COLO668 (cell line): ENCODE measurements at regions not wholly inside any gene's neighbourhood (a gene's known extent, or its start where the extent isn't known, plus 50 kb on each side); places are given as distances from the start of the nearest gene placed in this dataset.

Source experiments
- DNase-seq: peaks from one replicate; lab custom pipeline; 2025; ENCODE audit not compliant: unreplicated experiment; lab: John Stamatoyannopoulos, UW

- no peak for DNase-seq
Observed at GRCh38 chr5:118692811-118693342, 295.5 kb downstream of the DTWD2 start.

GRCh38 chr5:118687661-118688621 lies 300.4 kb downstream of the DTWD2 start:
- DNase-seq, result no peak

- DNase-seq, result no peak
Observed at GRCh38 chr5:118687100-118687499, 301.2 kb downstream of the DTWD2 start.

GRCh38 chr5:118681655-118682054 lies 306.7 kb downstream of the DTWD2 start:
- no peak for DNase-seq

GRCh38 chr5:118679264-118679940 lies 308.9 kb downstream of the DTWD2 start:
- DNase-seq, result no peak

- no peak for DNase-seq
Observed at GRCh38 chr5:118678746-118679145, 309.6 kb downstream of the DTWD2 start.

GRCh38 chr5:118675247-118675646 lies 313.1 kb downstream of the DTWD2 start:
- no peak for DNase-seq

GRCh38 chr5:118657576-118657975 lies 330.8 kb downstream of the DTWD2 start:
- DNase-seq, result no peak

GRCh38 chr5:118653872-118654271 lies 334.5 kb downstream of the DTWD2 start:
- no peak for DNase-seq

GRCh38 chr5:118653183-118653582 lies 335.2 kb downstream of the DTWD2 start:
- no peak for DNase-seq

- no peak for DNase-seq
Observed at GRCh38 chr5:118651002-118651401, 337.3 kb downstream of the DTWD2 start.

GRCh38 chr5:118647587-118647986 lies 340.8 kb downstream of the DTWD2 start:
- DNase-seq, result no peak

- DNase-seq, result no peak
Observed at GRCh38 chr5:118646917-118647316, 341.4 kb downstream of the DTWD2 start.

GRCh38 chr5:118637947-118638670 lies 350.2 kb downstream of the DTWD2 start:
- DNase-seq, result no peak

GRCh38 chr5:118628660-118629354 lies 359.5 kb downstream of the DTWD2 start:
- DNase-seq, result no peak

GRCh38 chr5:118620233-118620632 lies 368.1 kb downstream of the DTWD2 start:
- no peak for DNase-seq

- no peak for DNase-seq
Observed at GRCh38 chr5:118619823-118620222, 368.5 kb downstream of the DTWD2 start.

GRCh38 chr5:118616281-118616680 lies 372.1 kb downstream of the DTWD2 start:
- DNase-seq, result no peak

GRCh38 chr5:118614731-118615456 lies 373.5 kb downstream of the DTWD2 start:
- no peak for DNase-seq

GRCh38 chr5:118611332-118611945 lies 376.9 kb downstream of the DTWD2 start:
- no peak for DNase-seq
